H1 (cell line): ENCODE measurements at regions not wholly inside any gene's neighbourhood (a gene's known extent, or its start where the extent isn't known, plus 50 kb on each side); places are given as distances from the start of the nearest gene placed in this dataset.

ENCODE experiments used
- CTCF ChIA-PET: fragments of 300-600 bp; sonication (Branson Sonifier 250); formaldehyde crosslinking; loops from one replicate; lab custom pipeline; 2021; ENCODE audit not compliant: partially characterized antibody; lab: Charles Lee
- POLR2A ChIA-PET: fragments of 300-600 bp; sonication (Branson Sonifier 250); formaldehyde crosslinking; loops from one replicate; lab custom pipeline; 2021; ENCODE audit warnings: inconsistent platforms; ENCODE audit not compliant: partially characterized antibody; lab: Charles Lee
- DNase-seq, 2 experiments: peaks; one replicate each; pipeline versions ENCODE4 v3.0.0 to v3.0.0-alpha.2; 2010 to 2022; ENCODE audit warnings: low spot score in 2 of 2, low read depth in 1 of 2, mixed read lengths in 1 of 2
- FAIRE-seq: peaks from 2 replicates; lab custom pipeline; 2011; peaks lifted over from hg19 to GRCh38; lab: Jason Lieb, UNC
- H2AFZ ChIP-seq: 2 replicates; pipeline ENCODE4 v1.8.1; 2012; ENCODE audit warnings: low read length, inconsistent platforms
- H2AK5ac ChIP-seq: 2 replicates; pipeline ENCODE4 v1.6.1; 2013; ENCODE audit warnings: low read depth, low read length
- H2BK120ac ChIP-seq: replicated peaks from 2 replicates; pipeline ENCODE3; 2013; ENCODE audit warnings: low read depth, low read length, inconsistent platforms
- H2BK12ac ChIP-seq: 2 replicates; pipeline ENCODE4 v1.6.1; 2013; ENCODE audit warnings: low read depth, low read length
- H2BK15ac ChIP-seq: 2 replicates; pipeline ENCODE4 v1.6.1; 2013; ENCODE audit warnings: low read length
- H2BK20ac ChIP-seq: 2 replicates; pipeline ENCODE4 v1.6.1; 2013; ENCODE audit warnings: low read length
- H2BK5ac ChIP-seq: 2 replicates; pipeline ENCODE4 v1.6.1; 2013; ENCODE audit warnings: low read depth, low read length
- H3K14ac ChIP-seq: 2 replicates; pipeline ENCODE4 v1.6.1; 2013; ENCODE audit warnings: inconsistent platforms; ENCODE audit not compliant: insufficient read length
- H3K18ac ChIP-seq: 2 replicates; pipeline ENCODE4 v1.6.1; 2013; ENCODE audit warnings: low read length; ENCODE audit errors: extremely low read depth
- H3K23ac ChIP-seq: 2 replicates; pipeline ENCODE4 v1.6.1; 2013; ENCODE audit warnings: inconsistent platforms; ENCODE audit not compliant: insufficient read length
- H3K23me2 ChIP-seq: 2 replicates; pipeline ENCODE4 v1.6.1; 2013; ENCODE audit warnings: low read depth, low read length
- H3K27ac ChIP-seq: 2 replicates; pipeline ENCODE4 v1.6.1; 2011; ENCODE audit warnings: low read depth, low read length, inconsistent platforms
- H3K27me3 ChIP-seq, 4 experiments: replicated peaks in 1 of 4; 1 replicate in 1 of 4; 2 replicates in 3 of 4; pipeline versions ENCODE4 v1.6.1 to v1.8.1; 2011 to 2013; ENCODE audit warnings: low read length in 3 of 4, mild to moderate bottlenecking in 3 of 4, inconsistent platforms in 2 of 4, mixed read lengths in 2 of 4, moderate library complexity in 1 of 4; ENCODE audit not compliant: control insufficient read depth in 3 of 4, insufficient read depth in 3 of 4; ENCODE audit errors: extremely low read depth in 1 of 4
- H3K36me3 ChIP-seq, 4 experiments: 2 replicates each; pipeline versions ENCODE4 v1.6.1 to v1.8.1; 2011 to 2013; ENCODE audit warnings: mild to moderate bottlenecking in 4 of 4, low read length in 3 of 4, moderate library complexity in 2 of 4, control low read depth in 1 of 4, inconsistent platforms in 1 of 4; ENCODE audit not compliant: insufficient read depth in 4 of 4, control insufficient read depth in 2 of 4
- H3K4ac ChIP-seq: replicated peaks from 2 replicates; pipeline ENCODE3; 2013; ENCODE audit warnings: low read length, low read depth, mixed read lengths, inconsistent platforms; ENCODE audit not compliant: insufficient read length
- H3K4me1 ChIP-seq, 4 experiments: replicated peaks in 1 of 4; 1 replicate in 1 of 4; 2 replicates in 3 of 4; pipeline versions ENCODE4 v1.6.1 to v1.8.1; 2011 to 2013; ENCODE audit warnings: low read length in 3 of 4, inconsistent platforms in 2 of 4, mixed read lengths in 1 of 4; ENCODE audit not compliant: insufficient read depth in 4 of 4, control insufficient read depth in 3 of 4
- H3K4me2 ChIP-seq, 2 experiments: 2 replicates each; pipeline versions ENCODE4 v1.6.1 to v1.8.1; 2011 to 2013; ENCODE audit warnings: low read depth in 2 of 2, low read length in 2 of 2, control low read depth in 1 of 2, inconsistent platforms in 1 of 2, mild to moderate bottlenecking in 1 of 2; ENCODE audit not compliant: insufficient read depth in 1 of 2
- H3K4me3 ChIP-seq, 4 experiments: fragments of 200-600, 300-600 bp in 1 of 4; sonication (generic), shearing (Covaris generic), sonication (Bioruptor Twin) in 1 of 4; 2 replicates each; pipeline versions ENCODE4 v1.5.1 to v1.8.1; 2011 to 2016; ENCODE audit warnings: low read length in 4 of 4, low read depth in 3 of 4, control low read depth in 2 of 4, inconsistent platforms in 2 of 4, mild to moderate bottlenecking in 2 of 4, mixed read lengths in 1 of 4, moderate library complexity in 1 of 4; ENCODE audit not compliant: insufficient read depth in 2 of 4; ENCODE audit errors: extremely low read depth in 1 of 4
- H3K56ac ChIP-seq: replicated peaks from 2 replicates; pipeline ENCODE3; 2013; ENCODE audit warnings: low read depth, mild to moderate bottlenecking, mixed read lengths, low read length, inconsistent platforms; ENCODE audit not compliant: insufficient read length
- H3K79me1 ChIP-seq: 2 replicates; pipeline ENCODE4 v1.6.1; 2013; ENCODE audit warnings: low read depth, low read length, control low read depth
- H3K79me2 ChIP-seq, 2 experiments: 2 replicates each; pipeline versions ENCODE4 v1.6.1 to v1.8.1; 2012 to 2013; ENCODE audit warnings: low read length in 2 of 2, mild to moderate bottlenecking in 2 of 2, inconsistent platforms in 1 of 2; ENCODE audit not compliant: insufficient read depth in 2 of 2, control insufficient read depth in 1 of 2
- H3K9ac ChIP-seq, 4 experiments: replicated peaks in 1 of 4; 1 replicate in 1 of 4; 2 replicates in 3 of 4; pipeline versions ENCODE4 v1.6.1 to v1.8.1; 2011 to 2013; ENCODE audit warnings: low read depth in 3 of 4, low read length in 3 of 4, control low read depth in 2 of 4, mild to moderate bottlenecking in 2 of 4, moderate library complexity in 2 of 4, inconsistent platforms in 1 of 4; ENCODE audit errors: extremely low read depth in 1 of 4
- H3K9me3 ChIP-seq, 2 experiments: 2 replicates each; pipeline versions ENCODE4 v1.6.1 to v1.8.1; 2012 to 2013; ENCODE audit warnings: mild to moderate bottlenecking in 2 of 2, moderate library complexity in 2 of 2, control low read depth in 1 of 2, inconsistent platforms in 1 of 2, low read depth in 1 of 2, low read length in 1 of 2, mixed read lengths in 1 of 2; ENCODE audit not compliant: insufficient read depth in 2 of 2
- H4K20me1 ChIP-seq, 2 experiments: replicated peaks in 1 of 2; 2 replicates each; pipeline versions ENCODE3 to v1.8.1; 2011 to 2013; ENCODE audit warnings: inconsistent platforms in 2 of 2, low read length in 2 of 2, mild to moderate bottlenecking in 1 of 2; ENCODE audit not compliant: insufficient read depth in 2 of 2, control insufficient read depth in 1 of 2
- H4K5ac ChIP-seq: 2 replicates; pipeline ENCODE4 v1.6.1; 2013; ENCODE audit warnings: low read length, low read depth, mixed read lengths, inconsistent platforms; ENCODE audit not compliant: insufficient read length
- H4K8ac ChIP-seq: 2 replicates; pipeline ENCODE4 v1.8.0; 2013; ENCODE audit warnings: mild to moderate bottlenecking, moderate library complexity, low read length, inconsistent platforms; ENCODE audit not compliant: insufficient read depth; ENCODE audit errors: extremely low read depth
- H4K91ac ChIP-seq: replicated peaks from 2 replicates; pipeline ENCODE3; 2013; ENCODE audit warnings: low read length, mixed read lengths, inconsistent platforms; ENCODE audit not compliant: insufficient read length
- ASH2L ChIP-seq: fragments of 200-600, 300-600 bp; sonication (generic); IDR thresholded peaks from one replicate; pipeline ENCODE4 v1.7.1; 2017; ENCODE audit warnings: low read length
- ATF3 ChIP-seq: IDR thresholded peaks from 2 replicates; pipeline ENCODE4 v1.6.1; 2011; ENCODE audit warnings: low read depth, mild to moderate bottlenecking, low read length; ENCODE audit not compliant: insufficient read depth
- BCL11A ChIP-seq, 2 experiments: IDR thresholded peaks; one replicate each; pipeline ENCODE4 v1.6.1; 2011; ENCODE audit warnings: low read depth in 2 of 2, low read length in 2 of 2, mild to moderate bottlenecking in 2 of 2
- CBX8 ChIP-seq: fragments of 300-800, 300-1000 bp; sonication (generic); IDR thresholded peaks from 2 replicates; pipeline ENCODE4 v1.7.1; 2016; ENCODE audit warnings: low read depth, low read length, borderline replicate concordance
- CEBPB ChIP-seq: IDR thresholded peaks from 2 replicates; pipeline ENCODE4 v1.6.1; 2012; ENCODE audit warnings: low read depth, low read length
- CREB1 ChIP-seq: IDR thresholded peaks from 2 replicates; pipeline ENCODE4 v1.6.1; 2012; ENCODE audit warnings: inconsistent platforms
- EGR1 ChIP-seq: IDR thresholded peaks from 2 replicates; pipeline ENCODE4 v1.6.1; 2011; ENCODE audit warnings: low read depth, low read length, borderline replicate concordance
- GABPA ChIP-seq: IDR thresholded peaks from 2 replicates; pipeline ENCODE4 v1.6.1; 2011; ENCODE audit warnings: mild to moderate bottlenecking, low read length, moderate library complexity, borderline replicate concordance; ENCODE audit not compliant: insufficient read depth
- NANOG ChIP-seq: IDR thresholded peaks from 2 replicates; pipeline ENCODE4 v1.6.1; 2011; ENCODE audit warnings: low read length, low read depth, mild to moderate bottlenecking, inconsistent platforms; ENCODE audit not compliant: insufficient read depth, poor library complexity, severe bottlenecking
- TAF7 ChIP-seq: optimal IDR thresholded peaks from 2 replicates; pipeline ENCODE3; 2011; ENCODE audit warnings: low read depth, mild to moderate bottlenecking, inconsistent platforms, low read length, moderate library complexity, borderline replicate concordance
- TEAD4 ChIP-seq: IDR thresholded peaks from 2 replicates; pipeline ENCODE4 v1.6.1; 2012; ENCODE audit warnings: low read depth, low read length, inconsistent platforms, mixed read lengths
- ZNF274 ChIP-seq: IDR thresholded peaks from 2 replicates; pipeline ENCODE4 v1.7.0; 2012; ENCODE audit warnings: low read length, borderline replicate concordance; ENCODE audit errors: extremely low read depth
- WGBS, 2 experiments: shearing (Covaris generic) in 1 of 2; methylation state at CpG; one replicate each; pipeline versions ENCODE4 v1.1.6 to v1.1.7; 2013 to 2015; ENCODE audit warnings: low lambda C conversion rate in 2 of 2, mixed read lengths in 2 of 2, inconsistent platforms in 1 of 2, low coverage in 1 of 2, missing lambda C conversion rate in 1 of 2; ENCODE audit not compliant: insufficient replicate concordance in 2 of 2, insufficient coverage in 1 of 2, insufficient read length in 1 of 2; ENCODE audit errors: extremely low coverage in 1 of 2, missing lambda C conversion rate in 1 of 2; 5-methylcytosine and 5-hydroxymethylcytosine counted together
- TF ChIP-seq, protein P1 (sequence below): IDR thresholded peaks from 2 replicates; pipeline ENCODE4 v1.6.1; 2011; ENCODE audit warnings: low read length, improper control_type of control experiment

GRCh38 chr10:9075420-9075819, 1020.9 kb downstream of the GATA3 start:
- no peak for FAIRE-seq
- CTCF ChIA-PET, result no interaction called here
- TF ChIP-seq CREB1 (no peak), NANOG (no peak), ZNF274 (no peak), ASH2L (no peak), GABPA (no peak), ATF3 (no peak), EGR1 (no peak), TAF7 (no peak), BCL11A (IDR thresholded peaks at IDR 0.05; ENCODE audit: low read depth in 2 of 2, low read length in 2 of 2) (no peak), CBX8 (no peak), TEAD4 (no peak), CEBPB (no peak)
- TF ChIP-seq, protein P1, sequence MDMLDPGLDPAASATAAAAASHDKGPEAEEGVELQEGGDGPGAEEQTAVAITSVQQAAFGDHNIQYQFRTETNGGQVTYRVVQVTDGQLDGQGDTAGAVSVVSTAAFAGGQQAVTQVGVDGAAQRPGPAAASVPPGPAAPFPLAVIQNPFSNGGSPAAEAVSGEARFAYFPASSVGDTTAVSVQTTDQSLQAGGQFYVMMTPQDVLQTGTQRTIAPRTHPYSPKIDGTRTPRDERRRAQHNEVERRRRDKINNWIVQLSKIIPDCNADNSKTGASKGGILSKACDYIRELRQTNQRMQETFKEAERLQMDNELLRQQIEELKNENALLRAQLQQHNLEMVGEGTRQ, result no peak

More at GRCh38 chr10:9075420-9075819, 1020.9 kb downstream of the GATA3 start:
- no peak overlapping the region for H2BK20ac ChIP-seq
- no peaks in the 10 kb centered on the region for H3K9me3 ChIP-seq
- no peak overlapping the region for H3K14ac ChIP-seq
- no peak overlapping the region for H3K4me2 ChIP-seq
- H2BK12ac ChIP-seq, result no peak overlapping the region
- H3K27ac ChIP-seq, result no peak overlapping the region
- no peaks in the 10 kb centered on the region for H3K79me2 ChIP-seq
- no peak overlapping the region for H3K4ac ChIP-seq
- no peak overlapping the region for H3K23ac ChIP-seq
- no peak overlapping the region for H2AK5ac ChIP-seq
- H3K4me1 ChIP-seq, result no peaks in the 10 kb centered on the region
- no peaks in the 10 kb centered on the region for H3K27me3 ChIP-seq
- no peak overlapping the region for H4K91ac ChIP-seq
- H3K23me2 ChIP-seq, result no peaks in the 10 kb centered on the region
- no peak overlapping the region for H2BK15ac ChIP-seq
- no peak for DNase-seq
- H3K56ac ChIP-seq, result no peak overlapping the region
- no peak overlapping the region for H3K4me3 ChIP-seq
- H3K18ac ChIP-seq, result no peak overlapping the region
- no peaks in the 10 kb centered on the region for H3K36me3 ChIP-seq
- POLR2A ChIA-PET, result no interaction called here
- H4K5ac ChIP-seq, result no peak overlapping the region
- no peaks in the 10 kb centered on the region for H4K20me1 ChIP-seq
- no peak overlapping the region for H4K8ac ChIP-seq
- no peak overlapping the region for H2AFZ ChIP-seq
- no peak overlapping the region for H3K9ac ChIP-seq
- no peak overlapping the region for H2BK120ac ChIP-seq
- H2BK5ac ChIP-seq, result no peak overlapping the region
- H3K79me1 ChIP-seq, result no peaks in the 10 kb centered on the region
- WGBS, 2 experiments, result 74% methylated on average over 1 of the region's 1 CpG; no CpG with 5 or more reads in 1 of the 2 experiments
